HepG2 (cell line): ENCODE measurements at regions not wholly inside any gene's neighbourhood (a gene's known extent, or its start where the extent isn't known, plus 50 kb on each side); places are given as distances from the start of the nearest gene placed in this dataset.

Source experiments
- ATAC-seq: fragments of 200-7000 bp; cut with Tn5 transposase; 3 replicates; pipeline ENCODE4 v1.9.1; 2020; ENCODE audit warnings: mild to moderate bottlenecking, moderate library complexity
- BruUV-seq: library from RNA; stranded (reverse); fragments of 400-500 nt; replicated peaks from 2 replicates; lab custom pipeline; 2021; lab: Mats Ljungman, UMichigan
- CTCF ChIA-PET: fragments of 300-600 bp; formaldehyde crosslinking; extraction: SDS; loops from one replicate; lab custom pipeline; 2021; ENCODE audit warnings: low total read pairs, inconsistent platforms, low intra/inter-chr PET ratio; lab: Yijun Ruan, JAX
- POLR2A ChIA-PET: fragments of 350-600 bp; sonication (Branson Sonifier 250); formaldehyde crosslinking; loops from one replicate; lab custom pipeline; 2020; ENCODE audit warnings: antibody characterized with exemption, inconsistent platforms; lab: Yijun Ruan, JAX
- DNase-seq: peaks from one replicate; pipeline ENCODE4 v3.0.0-alpha.2; 2015; ENCODE audit warnings: low spot score
- FAIRE-seq: peaks from 3 replicates; lab custom pipeline; 2011; peaks lifted over from hg19 to GRCh38; lab: Jason Lieb, UNC
- H2AFZ ChIP-seq: one replicate; pipeline ENCODE4 v1.6.1; 2011; ENCODE audit warnings: low read length, inconsistent platforms
- H3K27ac ChIP-seq: fragments of 300-600 bp; 3 replicates; pipeline ENCODE4 v1.8.0; 2011; ENCODE audit warnings: mixed run types, mild to moderate bottlenecking, mixed read lengths, low read length, inconsistent platforms; ENCODE audit not compliant: insufficient read depth; ENCODE audit errors: extremely low read length
- H3K27me3 ChIP-seq, 2 experiments: fragments of 200-600 bp in 1 of 2; 2 replicates in 1 of 2; 3 replicates in 1 of 2; pipeline versions ENCODE4 v1.6.0 to v1.8.0; 2011; ENCODE audit warnings: low read length in 2 of 2, mild to moderate bottlenecking in 2 of 2, moderate library complexity in 2 of 2, inconsistent platforms in 1 of 2; ENCODE audit not compliant: insufficient read depth in 2 of 2, control insufficient read depth in 1 of 2
- H3K36me3 ChIP-seq, 2 experiments: fragments of 200-600 bp in 1 of 2; replicated peaks in 1 of 2; 2 replicates in 1 of 2; 3 replicates in 1 of 2; pipeline versions ENCODE4 v1.5.1 to v1.8.0; 2011; ENCODE audit warnings: low read length in 2 of 2, inconsistent platforms in 1 of 2; ENCODE audit not compliant: insufficient read depth in 2 of 2, control insufficient read depth in 1 of 2
- H3K4me1 ChIP-seq: 2 replicates; pipeline ENCODE4 v1.5.1; 2012; ENCODE audit warnings: low read length, inconsistent platforms; ENCODE audit not compliant: insufficient read depth
- H3K4me2 ChIP-seq: 2 replicates; pipeline ENCODE4 v1.6.0; 2011; ENCODE audit warnings: low read depth, low read length, inconsistent platforms
- H3K4me3 ChIP-seq, 3 experiments: fragments of 200-600 bp in 1 of 3; sonication (generic), shearing (Covaris generic) in 1 of 3; replicated peaks in 1 of 3; 2 replicates each; pipeline ENCODE4 v1.5.1; 2011 to 2016; ENCODE audit warnings: low read length in 3 of 3, inconsistent platforms in 2 of 3, low read depth in 2 of 3, mild to moderate bottlenecking in 2 of 3, control low read depth in 1 of 3, mixed read lengths in 1 of 3; ENCODE audit not compliant: insufficient read depth in 1 of 3
- H3K79me2 ChIP-seq: one replicate; pipeline ENCODE4 v1.6.1; 2011; ENCODE audit warnings: low read length, inconsistent platforms; ENCODE audit not compliant: insufficient read depth
- H3K9ac ChIP-seq: 2 replicates; pipeline ENCODE4 v1.6.0; 2011; ENCODE audit warnings: mild to moderate bottlenecking, low read depth, low read length, inconsistent platforms; ENCODE audit not compliant: insufficient read depth
- H3K9me3 ChIP-seq: 2 replicates; pipeline ENCODE4 v1.5.1; 2012; ENCODE audit warnings: mild to moderate bottlenecking, low read length
- H4K20me1 ChIP-seq: 2 replicates; pipeline ENCODE4 v1.6.0; 2011; ENCODE audit warnings: inconsistent platforms, mild to moderate bottlenecking, low read length, moderate library complexity; ENCODE audit not compliant: insufficient read depth
- AHR ChIP-seq: IDR thresholded peaks from 2 replicates; pipeline ENCODE4 v1.6.1; 2018; ENCODE audit warnings: missing genetic modification reagents, missing compliant biosample characterization
- ELF1 ChIP-seq: sonication (generic); formaldehyde crosslinking; IDR thresholded peaks from 2 replicates; pipeline ENCODE4 v1.4.0; 2020; ENCODE audit warnings: missing genetic modification reagents
- HNRNPLL ChIP-seq: fragments of 200-400 bp; formaldehyde crosslinking; IDR thresholded peaks from 2 replicates; pipeline ENCODE4 v1.6.1; 2017; ENCODE audit warnings: mild to moderate bottlenecking, low read depth, low read length; ENCODE audit not compliant: poor library complexity, severe bottlenecking
- NAIF1 ChIP-seq: sonication (generic); formaldehyde crosslinking; IDR thresholded peaks from 2 replicates; pipeline ENCODE4 v1.5.0; 2020; ENCODE audit warnings: mild to moderate bottlenecking, missing genetic modification reagents, borderline replicate concordance
- PLRG1 ChIP-seq: fragments of 450-650 bp; conservative IDR thresholded peaks from 2 replicates; pipeline ENCODE4 v1.6.1; 2016
- RARA ChIP-seq: IDR thresholded peaks from 2 replicates; pipeline ENCODE4 v1.6.1; 2016; ENCODE audit warnings: missing genetic modification reagents, missing compliant biosample characterization
- TAF1 ChIP-seq: sonication (generic); formaldehyde crosslinking; IDR thresholded peaks from 2 replicates; pipeline ENCODE4 v1.4.0; 2020; ENCODE audit warnings: missing genetic modification reagents
- TRIM22 ChIP-seq: fragments of 450-650 bp; IDR thresholded peaks from 2 replicates; pipeline ENCODE4 v1.6.1; 2017
- ZNF18 ChIP-seq: sonication (generic); formaldehyde crosslinking; IDR thresholded peaks from 2 replicates; pipeline ENCODE4 v1.8.0; 2022; ENCODE audit warnings: mild to moderate bottlenecking, missing genetic modification reagents; ENCODE audit not compliant: insufficient replicate concordance
- ZNF234 ChIP-seq: sonication (generic); formaldehyde crosslinking; conservative IDR thresholded peaks from 2 replicates; pipeline ENCODE4 v1.5.1; 2020; ENCODE audit warnings: mild to moderate bottlenecking, missing genetic modification reagents
- ZNF296 ChIP-seq: sonication (generic); formaldehyde crosslinking; conservative IDR thresholded peaks from 2 replicates; pipeline ENCODE4 v1.5.0; 2020; ENCODE audit warnings: mild to moderate bottlenecking, missing genetic modification reagents
- ZNF781 ChIP-seq: sonication (generic); formaldehyde crosslinking; IDR thresholded peaks from 2 replicates; pipeline ENCODE4 v1.5.1; 2020; ENCODE audit warnings: borderline replicate concordance, mild to moderate bottlenecking, missing genetic modification reagents; ENCODE audit errors: not compliant biosample characterization
- ZNF788 ChIP-seq: sonication (generic); formaldehyde crosslinking; IDR thresholded peaks from 2 replicates; pipeline ENCODE4 v1.5.0; 2020; ENCODE audit warnings: mild to moderate bottlenecking, missing genetic modification reagents, borderline replicate concordance
- WGBS: methylation state at CpG from one replicate; pipeline ENCODE4 v1.1.6; 2017; ENCODE audit warnings: low lambda C conversion rate; 5-methylcytosine and 5-hydroxymethylcytosine counted together
- in situ Hi-C: cut with HindIII; loops from 2 replicates; pipeline ENCODE4 v1.10.0; 2017; ENCODE audit warnings: low pct_unique_long_range_greater_than_20kb; ENCODE audit not compliant: extremely low pct_ligation_motif_present
- intact Hi-C: fragments of 100-400 bp; cut with micrococcal nuclease; formaldehyde crosslinking; loops from one replicate; pipeline ENCODE4 v1.10.0; 2022; ENCODE audit not compliant: unreplicated experiment

- no peak for FAIRE-seq
- no peak for TF ChIP-seq ZNF781 (CRISPR knock-in tag)
- TF ChIP-seq TRIM22, result no peak
- no peak for TF ChIP-seq ZNF296 (CRISPR knock-in tag)
- no peak for TF ChIP-seq ZNF18 (CRISPR knock-in tag)
- no peak for TF ChIP-seq TAF1 (CRISPR knock-in tag)
- TF ChIP-seq ELF1 (CRISPR knock-in tag), result no peak
- TF ChIP-seq HNRNPLL, result no peak
- no peak for TF ChIP-seq RARA
- no peak for TF ChIP-seq PLRG1
- TF ChIP-seq NAIF1 (CRISPR knock-in tag), result no peak
- TF ChIP-seq ZNF788 (CRISPR knock-in tag), result no peak
- TF ChIP-seq AHR (CRISPR knock-in tag), result no peak
- TF ChIP-seq ZNF234 (CRISPR knock-in tag), result no peak
- Histone ChIP-seq H3K4me1 (no peaks in the 10 kb centered on the region), H3K9me3 (no peaks in the 10 kb centered on the region), H4K20me1 (no peaks in the 10 kb centered on the region), H3K9ac (no peak overlapping the region), H3K4me3 (no peak overlapping the region), H3K4me2 (no peak overlapping the region), H3K79me2 (no peaks in the 10 kb centered on the region), H2AFZ (no peak overlapping the region), H3K36me3 (no peaks in the 10 kb centered on the region), H3K27me3 (no peaks in the 10 kb centered on the region; a peak in 1 of 5 replicates), H3K27ac (no peak overlapping the region)
- BruUV-seq, result no TSS peak
- WGBS, result 8% methylated on average over 3 of the region's 3 CpGs
- ChIA-PET CTCF (no interaction called here), POLR2A (no interaction called here)
- ATAC-seq, result no peak
- no peak for DNase-seq
- in situ Hi-C loops, result no loop called here
- intact Hi-C loops, result no loop called here
Measured at GRCh38 chr10:2686691-2687090, 380.7 kb upstream of the PFKP start.
